ENCODE measurements at regions not wholly inside any gene's neighbourhood (a gene's known extent, or its start where the extent isn't known, plus 50 kb on each side); places are given as distances from the start of the nearest gene placed in this dataset.

GRCh38 chrX:113741744-113742143, 842.1 kb upstream of the HTR2C start:
- DNase-seq = peak; percentile 30

GRCh38 chrX:113728937-113729336, 854.9 kb upstream of the HTR2C start:
- no peak for DNase-seq

- DNase-seq = no peak
Measured at GRCh38 chrX:113726898-113727297, 857.0 kb upstream of the HTR2C start.

- DNase-seq = no peak
Measured at GRCh38 chrX:113726466-113726865, 857.4 kb upstream of the HTR2C start.

GRCh38 chrX:113726009-113726408, 857.9 kb upstream of the HTR2C start:
- DNase-seq = no peak

- DNase-seq = no peak
Measured at GRCh38 chrX:113699939-113700338, 859.3 kb upstream of the AMOT start.

- no peak for DNase-seq
Measured at GRCh38 chrX:113675278-113675677, 834.6 kb upstream of the AMOT start.

- no peak for DNase-seq
Measured at GRCh38 chrX:113651306-113651705, 810.7 kb upstream of the AMOT start.

- DNase-seq = no peak
Measured at GRCh38 chrX:113644426-113644825, 803.8 kb upstream of the AMOT start.

- DNase-seq = no peak
Measured at GRCh38 chrX:113634565-113634964, 793.9 kb upstream of the AMOT start.

GRCh38 chrX:113629326-113629725, 788.7 kb upstream of the AMOT start:
- no peak for DNase-seq

GRCh38 chrX:113594123-113594841, 753.7 kb upstream of the AMOT start:
- no peak for DNase-seq

- no peak for DNase-seq
Measured at GRCh38 chrX:113586281-113586898, 745.8 kb upstream of the AMOT start.

GRCh38 chrX:113580486-113580885, 739.9 kb upstream of the AMOT start:
- no peak for DNase-seq

GRCh38 chrX:113558576-113558975, 717.9 kb upstream of the AMOT start:
- DNase-seq = no peak

GRCh38 chrX:113551919-113552318, 711.3 kb upstream of the AMOT start:
- no peak for DNase-seq

GRCh38 chrX:113548308-113549015, 707.8 kb upstream of the AMOT start:
- DNase-seq = no peak

GRCh38 chrX:113545040-113545439, 704.4 kb upstream of the AMOT start:
- DNase-seq = no peak

- DNase-seq = no peak
Measured at GRCh38 chrX:113539599-113540356, 699.1 kb upstream of the AMOT start.

GRCh38 chrX:113529426-113530013, 688.9 kb upstream of the AMOT start:
- no peak for DNase-seq

- DNase-seq = no peak
Measured at GRCh38 chrX:113522814-113523213, 682.2 kb upstream of the AMOT start.

- DNase-seq = no peak
Measured at GRCh38 chrX:113514906-113515305, 674.3 kb upstream of the AMOT start.
